ENCODE measurements at regions not wholly inside any gene's neighbourhood (a gene's known extent, or its start where the extent isn't known, plus 50 kb on each side); places are given as distances from the start of the nearest gene placed in this dataset.
"Not testable (repeated sequence)": the region's sequence is repeated elsewhere in the genome, so short reads cannot be mapped to it uniquely, and the experiment has no call there.

- Histone ChIP-seq H3K9me3 (ENCODE audit: low read length) (no peaks in the 10 kb centered on the region), H3K27ac (ENCODE audit: low read depth, low read length) (no peak overlapping the region), H3K4me3 (ENCODE audit: low read depth in 1 of 2, low read length in 2 of 2) (no peak overlapping the region), H3K4me1 (ENCODE audit: insufficient read depth, low read length) (peaks cover 13% of the 10 kb centered on the region), H3K27me3 (ENCODE audit: control insufficient read depth in 1 of 2, insufficient read depth in 2 of 2, low read length in 2 of 2) (no peaks in the 10 kb centered on the region), H3K36me3 (ENCODE audit: insufficient read depth, low read length) (no peaks in the 10 kb centered on the region), H3K9ac (ENCODE audit: low read length) (no peak overlapping the region)
Measured at GRCh38 chr14:30196861-30197260, 269.2 kb upstream of the PRKD1 start.

GRCh38 chr14:30198720-30199119, 271.1 kb upstream of the PRKD1 start:
- H3K4me3 ChIP-seq (ENCODE audit: low read depth in 1 of 2, low read length in 2 of 2); H3K9me3 ChIP-seq (ENCODE audit: low read length); H3K27me3 ChIP-seq (ENCODE audit: control insufficient read depth in 1 of 2, insufficient read depth in 2 of 2, low read length in 2 of 2); H3K4me1 ChIP-seq (ENCODE audit: insufficient read depth, low read length); H3K36me3 ChIP-seq (ENCODE audit: insufficient read depth, low read length); H3K9ac ChIP-seq (ENCODE audit: low read length); H3K27ac ChIP-seq (ENCODE audit: low read depth, low read length): not testable (repeated sequence)

GRCh38 chr14:30204431-30204980, 276.9 kb upstream of the PRKD1 start:
- Histone ChIP-seq H3K9ac (ENCODE audit: low read length) (no peak overlapping the region), H3K9me3 (ENCODE audit: low read length) (no peaks in the 10 kb centered on the region), H3K36me3 (ENCODE audit: insufficient read depth, low read length) (no peaks in the 10 kb centered on the region)

GRCh38 chr14:30209136-30209535, 281.5 kb upstream of the PRKD1 start:
- Histone ChIP-seq H3K36me3 (ENCODE audit: insufficient read depth, low read length) (no peaks in the 10 kb centered on the region), H3K4me3 (ENCODE audit: low read depth in 1 of 2, low read length in 2 of 2) (no peak overlapping the region)

More at GRCh38 chr14:30204431-30204980, 276.9 kb upstream of the PRKD1 start:
- H3K27ac ChIP-seq (ENCODE audit: low read depth, low read length): no peak overlapping the region
- H3K4me1 ChIP-seq (ENCODE audit: insufficient read depth, low read length): no peaks in the 10 kb centered on the region
- no peaks in the 10 kb centered on the region for H3K27me3 ChIP-seq (ENCODE audit: control insufficient read depth in 1 of 2, insufficient read depth in 2 of 2, low read length in 2 of 2)
- H3K4me3 ChIP-seq (ENCODE audit: low read depth in 1 of 2, low read length in 2 of 2): no peak overlapping the region

GRCh38 chr14:30210630-30211029, 283.0 kb upstream of the PRKD1 start:
- Histone ChIP-seq H3K36me3 (ENCODE audit: insufficient read depth, low read length) (no peaks in the 10 kb centered on the region), H3K27me3 (ENCODE audit: control insufficient read depth in 1 of 2, insufficient read depth in 2 of 2, low read length in 2 of 2) (no peaks in the 10 kb centered on the region), H3K4me1 (ENCODE audit: insufficient read depth, low read length) (peaks cover 4% of the 10 kb centered on the region), H3K9ac (ENCODE audit: low read length) (no peak overlapping the region), H3K4me3 (ENCODE audit: low read depth in 1 of 2, low read length in 2 of 2) (no peak overlapping the region), H3K27ac (ENCODE audit: low read depth, low read length) (no peak overlapping the region), H3K9me3 (ENCODE audit: low read length) (no peaks in the 10 kb centered on the region)

More at GRCh38 chr14:30209136-30209535, 281.5 kb upstream of the PRKD1 start:
- no peak overlapping the region for H3K27ac ChIP-seq (ENCODE audit: low read depth, low read length)
- H3K9me3 ChIP-seq (ENCODE audit: low read length): no peaks in the 10 kb centered on the region
- H3K4me1 ChIP-seq (ENCODE audit: insufficient read depth, low read length): peaks cover under 1% of the 10 kb centered on the region
- H3K9ac ChIP-seq (ENCODE audit: low read length): no peak overlapping the region
- H3K27me3 ChIP-seq (ENCODE audit: control insufficient read depth in 1 of 2, insufficient read depth in 2 of 2, low read length in 2 of 2): no peaks in the 10 kb centered on the region

GRCh38 chr14:30211326-30211725, 283.7 kb upstream of the PRKD1 start:
- Histone ChIP-seq H3K4me1 (ENCODE audit: insufficient read depth, low read length) (peaks cover 4% of the 10 kb centered on the region), H3K9ac (ENCODE audit: low read length) (no peak overlapping the region), H3K36me3 (ENCODE audit: insufficient read depth, low read length) (no peaks in the 10 kb centered on the region)

GRCh38 chr14:30214014-30214413, 286.4 kb upstream of the PRKD1 start:
- no peak overlapping the region for H3K27ac ChIP-seq (ENCODE audit: low read depth, low read length)
- no peaks in the 10 kb centered on the region for H3K9me3 ChIP-seq (ENCODE audit: low read length)
- no peak overlapping the region for H3K4me3 ChIP-seq (ENCODE audit: low read depth in 1 of 2, low read length in 2 of 2)
- peaks cover 4% of the 10 kb centered on the region for H3K4me1 ChIP-seq (ENCODE audit: insufficient read depth, low read length)
- H3K27me3 ChIP-seq (ENCODE audit: control insufficient read depth in 1 of 2, insufficient read depth in 2 of 2, low read length in 2 of 2): no peaks in the 10 kb centered on the region
- H3K9ac ChIP-seq (ENCODE audit: low read length): no peak overlapping the region
- no peaks in the 10 kb centered on the region for H3K36me3 ChIP-seq (ENCODE audit: insufficient read depth, low read length)

More at GRCh38 chr14:30211326-30211725, 283.7 kb upstream of the PRKD1 start:
- Histone ChIP-seq H3K9me3 (ENCODE audit: low read length) (no peaks in the 10 kb centered on the region), H3K4me3 (ENCODE audit: low read depth in 1 of 2, low read length in 2 of 2) (no peak overlapping the region), H3K27ac (ENCODE audit: low read depth, low read length) (no peak overlapping the region), H3K27me3 (ENCODE audit: control insufficient read depth in 1 of 2, insufficient read depth in 2 of 2, low read length in 2 of 2) (no peaks in the 10 kb centered on the region)

GRCh38 chr14:30214461-30215090, 286.9 kb upstream of the PRKD1 start:
- Histone ChIP-seq H3K27me3 (ENCODE audit: control insufficient read depth in 1 of 2, insufficient read depth in 2 of 2, low read length in 2 of 2) (no peaks in the 10 kb centered on the region), H3K27ac (ENCODE audit: low read depth, low read length) (no peak overlapping the region), H3K36me3 (ENCODE audit: insufficient read depth, low read length) (no peaks in the 10 kb centered on the region), H3K9me3 (ENCODE audit: low read length) (no peaks in the 10 kb centered on the region), H3K4me3 (ENCODE audit: low read depth in 1 of 2, low read length in 2 of 2) (no peak overlapping the region), H3K4me1 (ENCODE audit: insufficient read depth, low read length) (peaks cover 4% of the 10 kb centered on the region), H3K9ac (ENCODE audit: low read length) (no peak overlapping the region)

GRCh38 chr14:30218907-30219306, 291.3 kb upstream of the PRKD1 start:
- H3K36me3 ChIP-seq (ENCODE audit: insufficient read depth, low read length): no peaks in the 10 kb centered on the region
- no peak overlapping the region for H3K4me3 ChIP-seq (ENCODE audit: low read depth in 1 of 2, low read length in 2 of 2)
- no peak overlapping the region for H3K9ac ChIP-seq (ENCODE audit: low read length)
- H3K27me3 ChIP-seq (ENCODE audit: control insufficient read depth in 1 of 2, insufficient read depth in 2 of 2, low read length in 2 of 2): no peaks in the 10 kb centered on the region
- no peaks in the 10 kb centered on the region for H3K9me3 ChIP-seq (ENCODE audit: low read length)
- H3K4me1 ChIP-seq (ENCODE audit: insufficient read depth, low read length): peaks cover 23% of the 10 kb centered on the region
- H3K27ac ChIP-seq (ENCODE audit: low read depth, low read length): no peak overlapping the region

- Histone ChIP-seq H3K4me1 (ENCODE audit: insufficient read depth, low read length) (peaks cover 27% of the 10 kb centered on the region), H3K9me3 (ENCODE audit: low read length) (no peaks in the 10 kb centered on the region), H3K27me3 (ENCODE audit: control insufficient read depth in 1 of 2, insufficient read depth in 2 of 2, low read length in 2 of 2) (no peaks in the 10 kb centered on the region), H3K9ac (ENCODE audit: low read length) (no peak overlapping the region), H3K36me3 (ENCODE audit: insufficient read depth, low read length) (no peaks in the 10 kb centered on the region), H3K4me3 (ENCODE audit: low read depth in 1 of 2, low read length in 2 of 2) (no peak overlapping the region), H3K27ac (ENCODE audit: low read depth, low read length) (no peak overlapping the region)
Measured at GRCh38 chr14:30221546-30221945, 293.9 kb upstream of the PRKD1 start.

- H3K4me1 ChIP-seq (ENCODE audit: insufficient read depth, low read length): peaks cover 34% of the 10 kb centered on the region
- no peak overlapping the region for H3K27ac ChIP-seq (ENCODE audit: low read depth, low read length)
- no peak overlapping the region for H3K9ac ChIP-seq (ENCODE audit: low read length)
- H3K27me3 ChIP-seq (ENCODE audit: control insufficient read depth in 1 of 2, insufficient read depth in 2 of 2, low read length in 2 of 2): no peaks in the 10 kb centered on the region
- no peaks in the 10 kb centered on the region for H3K9me3 ChIP-seq (ENCODE audit: low read length)
- no peak overlapping the region for H3K4me3 ChIP-seq (ENCODE audit: low read depth in 1 of 2, low read length in 2 of 2)
- no peaks in the 10 kb centered on the region for H3K36me3 ChIP-seq (ENCODE audit: insufficient read depth, low read length)
Measured at GRCh38 chr14:30223385-30223785, 295.7 kb upstream of the PRKD1 start.

- Histone ChIP-seq H3K27me3 (ENCODE audit: control insufficient read depth in 1 of 2, insufficient read depth in 2 of 2, low read length in 2 of 2) (no peaks in the 10 kb centered on the region), H3K9me3 (ENCODE audit: low read length) (no peaks in the 10 kb centered on the region), H3K36me3 (ENCODE audit: insufficient read depth, low read length) (no peaks in the 10 kb centered on the region), H3K4me1 (ENCODE audit: insufficient read depth, low read length) (peaks cover 38% of the 10 kb centered on the region), H3K9ac (ENCODE audit: low read length) (no peak overlapping the region), H3K4me3 (ENCODE audit: low read depth in 1 of 2, low read length in 2 of 2) (no peak overlapping the region), H3K27ac (ENCODE audit: low read depth, low read length) (no peak overlapping the region)
Measured at GRCh38 chr14:30223966-30224365, 296.3 kb upstream of the PRKD1 start.

All from muscle layer of colon (tissue), 2 donors.